ENCODE measurements at regions not wholly inside any gene's neighbourhood (a gene's known extent, or its start where the extent isn't known, plus 50 kb on each side); places are given as distances from the start of the nearest gene placed in this dataset.

DNA sequence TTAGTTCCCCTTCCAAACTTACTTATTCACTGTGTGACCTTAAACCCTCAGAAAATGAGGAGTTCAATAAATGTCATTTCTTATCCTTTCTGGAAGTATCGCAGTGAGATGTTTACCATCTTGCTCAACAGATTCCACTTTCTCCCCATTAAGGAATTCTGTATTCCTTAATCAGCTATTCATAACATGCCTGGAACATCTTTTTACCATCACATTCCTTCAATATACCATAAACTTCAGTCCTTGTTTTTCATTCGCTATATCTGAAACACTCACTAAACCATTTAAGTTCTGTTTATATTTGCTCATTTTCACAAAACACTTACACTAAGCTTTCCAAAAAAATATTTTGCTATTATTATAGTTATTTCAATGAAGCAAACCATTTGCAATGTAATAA is 1158.6 kb downstream of the CDH12 start:
- DNase-seq (ENCODE audit: low read depth in 2 of 2): no peak

DNA sequence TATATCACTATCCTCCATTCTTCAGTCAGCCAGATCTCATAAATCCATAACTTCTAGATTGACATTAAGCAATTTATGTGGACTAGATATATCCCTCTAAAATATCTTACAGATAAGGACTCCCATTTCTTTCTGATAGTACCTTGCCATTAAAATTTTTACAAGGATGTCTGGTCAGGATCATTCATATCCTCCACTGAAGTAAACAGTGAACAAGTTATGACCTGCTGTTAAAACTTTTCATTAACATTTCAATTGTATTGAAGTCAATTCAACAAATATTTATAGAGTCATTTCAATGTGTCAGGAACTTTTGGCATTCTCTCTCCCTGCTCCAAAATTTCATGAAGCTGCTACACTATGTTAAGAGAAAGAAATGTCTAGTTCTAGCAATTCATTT is 1159.6 kb downstream of the CDH12 start:
- no peak for DNase-seq (ENCODE audit: low read depth in 2 of 2)

DNA sequence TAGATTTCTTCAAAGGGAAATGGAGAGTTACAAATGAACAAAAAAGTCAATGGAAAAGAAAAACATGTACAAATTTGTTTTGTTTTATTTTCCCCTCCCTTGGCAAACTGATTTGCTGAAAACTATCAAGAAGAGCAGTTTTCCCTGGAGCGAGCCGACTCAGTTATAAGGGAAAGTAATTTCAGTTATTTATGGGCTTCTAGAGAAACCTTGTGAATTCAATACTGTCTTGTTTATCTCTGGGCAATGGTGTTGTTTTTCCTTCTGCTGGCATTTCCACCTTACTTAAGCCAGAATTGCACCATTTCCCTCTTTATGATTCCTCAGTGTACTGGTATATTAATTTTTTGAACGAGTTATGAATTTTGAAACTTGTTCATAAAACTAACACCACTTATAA is 1163.6 kb downstream of the CDH12 start:
- no peak for DNase-seq (ENCODE audit: low read depth in 2 of 2)

DNA sequence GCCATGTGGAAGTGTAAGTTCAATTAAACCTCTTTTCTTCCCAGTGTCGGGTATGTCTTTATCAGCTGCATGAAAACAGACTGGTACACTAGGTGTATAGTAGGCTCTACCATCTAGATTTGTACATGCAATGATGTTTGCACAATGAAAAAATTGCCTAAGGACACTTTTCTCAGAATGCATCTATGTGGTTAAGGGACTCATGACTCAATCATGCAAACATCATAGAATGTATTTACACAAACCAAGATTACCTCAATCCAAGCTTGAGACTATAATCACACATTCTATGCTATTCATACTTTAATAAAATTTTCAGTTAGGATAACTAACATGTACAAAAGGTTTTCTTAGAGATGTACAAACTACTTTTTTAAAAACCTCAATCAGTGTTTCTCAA is 1164.5 kb downstream of the CDH12 start:
- DNase-seq (ENCODE audit: low read depth in 2 of 2): peak; percentile 21 to 32

DNA sequence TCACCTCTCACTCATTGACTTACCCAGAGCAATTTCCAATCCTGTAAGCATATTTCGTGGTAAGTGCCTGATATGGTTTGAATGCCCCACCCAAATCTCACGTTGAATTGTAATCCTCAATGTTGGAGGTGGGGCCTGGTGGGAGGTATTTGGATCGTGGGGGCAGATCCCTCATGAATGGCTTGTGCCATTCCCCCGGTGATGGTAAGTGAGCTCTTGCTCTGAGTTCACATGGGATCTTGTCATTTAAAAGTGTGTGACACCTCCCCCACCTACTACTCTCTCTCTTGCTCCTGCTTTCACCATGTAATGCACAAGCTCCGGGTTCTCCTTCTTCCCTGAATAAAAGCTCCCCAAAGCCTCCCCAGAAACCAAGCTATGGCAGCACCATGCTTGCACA is 1165.5 kb downstream of the CDH12 start:
- DNase-seq (ENCODE audit: low read depth in 2 of 2): no peak

DNA sequence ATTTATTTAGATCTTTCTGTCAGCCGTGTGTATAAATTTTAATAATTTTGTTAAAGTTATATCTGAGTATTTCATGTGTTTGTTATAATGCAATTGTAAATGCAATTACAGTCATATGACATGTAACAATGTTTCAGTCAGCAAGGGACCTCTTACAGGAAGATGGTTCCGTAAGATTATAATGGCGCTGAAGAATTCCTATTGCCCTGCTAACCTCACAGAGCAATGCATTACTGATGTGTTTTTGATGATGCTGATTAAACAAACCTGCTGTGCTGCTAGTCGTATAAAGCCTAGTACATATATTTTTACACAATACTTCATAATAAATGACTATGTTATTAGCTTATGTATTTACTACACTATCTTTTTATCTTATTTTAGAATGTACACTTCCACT is 1166.4 kb downstream of the CDH12 start:
- DNase-seq (ENCODE audit: low read depth in 2 of 2): no peak

DNA sequence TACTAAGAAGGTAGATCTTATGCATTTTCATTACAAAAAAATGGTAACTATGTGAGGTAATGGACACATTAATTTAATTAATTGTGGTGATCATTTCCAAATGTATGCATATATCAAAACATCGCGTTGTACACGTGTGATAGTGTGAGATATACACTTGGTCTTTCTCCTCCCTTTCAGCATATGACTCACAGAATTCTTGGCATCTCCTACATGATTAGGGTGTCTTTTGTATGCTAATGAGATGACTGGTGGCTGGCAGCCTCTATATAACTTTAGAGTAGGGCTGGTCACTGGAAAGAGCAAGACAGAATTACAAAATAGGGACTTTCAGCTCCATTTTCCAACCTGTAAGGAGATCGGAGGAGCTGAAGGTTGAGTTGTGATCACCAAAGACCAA is 1167.6 kb downstream of the CDH12 start:
- DNase-seq (ENCODE audit: low read depth in 2 of 2): peak in 1 of 2 experiments; percentile 9

DNA sequence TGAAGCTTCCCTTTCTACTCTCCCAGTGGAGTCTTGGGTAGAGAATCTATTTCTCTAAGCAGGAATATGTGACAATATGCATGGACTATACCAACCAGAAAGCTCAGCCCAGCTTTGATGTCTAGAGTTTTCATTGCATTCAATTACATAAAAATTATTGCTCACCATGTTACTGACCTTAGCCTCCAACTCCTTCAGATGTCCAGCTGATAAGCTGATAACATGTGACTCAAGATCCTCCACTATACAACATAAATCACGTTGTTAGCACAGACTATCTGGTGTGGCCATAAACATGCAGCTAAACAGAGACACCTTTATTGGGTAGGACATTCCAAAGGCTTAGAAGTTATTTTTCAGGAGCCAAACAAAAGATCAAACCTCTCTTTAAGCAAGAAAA is 1168.2 kb downstream of the CDH12 start:
- no peak for DNase-seq (ENCODE audit: low read depth in 2 of 2)

DNA sequence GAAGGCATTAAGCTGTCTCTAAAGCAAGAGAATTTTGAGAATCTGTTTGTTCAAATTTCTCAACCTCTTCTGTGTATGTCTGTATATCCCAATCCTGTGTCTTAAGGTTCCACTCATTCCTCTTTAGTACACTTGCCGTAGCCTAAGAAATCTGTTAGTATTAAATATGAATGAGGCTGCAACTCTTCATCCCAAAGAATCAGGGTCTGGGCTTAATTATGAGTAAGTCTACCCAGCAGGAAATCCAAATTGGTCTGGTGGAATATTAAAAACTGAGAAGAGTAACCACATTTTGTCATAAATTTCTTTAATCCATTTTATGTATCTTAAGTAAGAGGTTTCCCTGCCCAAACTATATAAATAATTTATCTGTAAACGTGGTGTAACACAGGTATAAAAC is 1171.2 kb downstream of the CDH12 start:
- DNase-seq (ENCODE audit: low read depth in 2 of 2): peak; percentile 40 to 55

DNA sequence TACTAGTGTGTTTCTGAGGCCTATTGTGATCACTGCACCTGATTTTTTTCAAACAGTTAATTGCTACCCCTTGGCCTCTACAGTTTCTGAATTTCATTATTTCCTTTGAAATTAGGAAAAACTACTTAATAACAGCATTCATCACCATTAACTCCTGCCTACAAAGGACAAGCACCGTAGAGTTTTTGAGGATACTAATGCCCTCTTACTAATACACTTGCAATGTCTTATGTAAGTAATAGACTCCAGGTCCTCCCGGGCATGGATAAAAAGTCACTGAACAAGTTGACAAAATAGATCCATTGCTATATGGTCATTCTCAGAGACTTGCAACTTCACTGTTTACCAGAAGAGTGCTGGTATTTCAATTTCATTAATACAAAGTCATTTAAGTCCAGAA is 1172.5 kb downstream of the CDH12 start:
- DNase-seq (ENCODE audit: low read depth in 2 of 2): no peak

DNA sequence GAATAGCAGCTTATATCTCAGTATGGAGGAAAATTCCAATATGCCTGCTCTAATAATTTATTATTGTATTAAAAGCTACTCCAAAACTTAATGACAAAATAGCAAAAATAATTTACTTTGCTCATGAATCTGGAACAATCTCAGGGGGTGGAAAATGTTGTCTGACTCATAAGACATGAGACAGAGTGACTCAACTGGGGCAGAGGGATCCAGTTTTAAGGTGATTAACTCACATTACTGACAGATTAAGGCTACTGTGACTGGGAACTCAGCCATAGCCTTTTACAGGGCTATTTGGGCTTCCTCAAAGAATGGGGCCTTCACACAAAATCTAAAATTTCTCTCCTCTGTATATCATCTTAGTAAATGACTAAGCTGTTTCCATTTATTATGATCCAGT is 1172.9 kb downstream of the CDH12 start:
- peak; percentile 83 to 85 for DNase-seq (ENCODE audit: low read depth in 2 of 2)

DNA sequence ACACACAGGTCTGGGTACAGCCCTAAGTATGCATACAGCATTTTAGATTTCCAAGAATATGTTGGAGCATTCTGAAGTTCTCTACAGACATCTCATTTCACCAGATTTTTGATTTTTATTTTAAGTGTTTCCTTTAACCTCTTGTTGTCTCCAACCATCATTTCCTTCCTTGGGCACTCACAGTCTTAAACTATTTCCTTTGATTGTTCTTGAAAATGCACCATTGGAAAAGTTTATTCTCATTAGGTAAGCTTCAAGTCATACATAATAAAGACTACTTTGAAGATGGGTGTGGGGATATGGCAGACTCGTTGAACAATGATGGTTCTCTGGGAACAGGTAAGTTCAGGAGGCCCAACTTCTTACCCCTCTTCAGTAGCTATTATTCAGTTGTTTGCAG is 1174.6 kb downstream of the CDH12 start:
- no peak for DNase-seq (ENCODE audit: low read depth in 2 of 2)

DNA sequence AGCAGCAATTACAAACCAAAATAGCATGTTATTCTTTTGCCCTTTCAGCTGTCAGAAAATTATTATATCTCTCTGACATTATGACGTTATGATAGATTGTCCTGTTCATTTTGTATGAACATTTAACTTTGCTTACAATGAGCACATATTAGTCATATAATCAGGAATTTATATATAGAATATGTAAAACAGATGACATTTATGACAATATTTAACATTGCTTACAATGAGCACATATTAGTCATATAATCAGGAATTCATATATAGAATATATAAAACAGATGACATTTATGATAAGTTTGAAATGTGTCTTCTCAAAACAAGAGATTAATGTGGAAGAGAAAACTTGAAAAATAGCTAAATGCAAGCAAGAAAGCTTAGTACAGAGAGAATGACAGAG is 1180.2 kb downstream of the CDH12 start:
- no peak for DNase-seq (ENCODE audit: low read depth in 2 of 2)

DNA sequence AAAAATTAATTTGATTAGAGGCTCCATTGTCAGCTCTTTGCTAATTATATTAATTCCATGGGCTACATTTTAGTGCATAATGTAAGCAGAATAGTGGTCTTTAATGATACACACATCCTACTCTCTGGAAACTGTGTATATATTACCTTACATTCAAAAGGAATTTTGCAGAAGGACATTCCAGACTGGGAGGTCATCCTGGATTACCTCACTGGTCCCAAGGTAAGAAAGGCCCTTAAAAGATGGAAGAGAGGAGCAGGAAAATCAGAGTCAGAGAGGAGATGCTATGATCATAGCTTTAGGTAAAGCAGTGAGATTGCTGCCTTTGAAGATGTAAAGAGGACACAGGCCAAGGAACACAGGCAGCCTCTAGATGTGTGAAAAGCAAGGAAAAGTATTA is 1180.8 kb downstream of the CDH12 start:
- no peak for DNase-seq (ENCODE audit: low read depth in 2 of 2)

DNA sequence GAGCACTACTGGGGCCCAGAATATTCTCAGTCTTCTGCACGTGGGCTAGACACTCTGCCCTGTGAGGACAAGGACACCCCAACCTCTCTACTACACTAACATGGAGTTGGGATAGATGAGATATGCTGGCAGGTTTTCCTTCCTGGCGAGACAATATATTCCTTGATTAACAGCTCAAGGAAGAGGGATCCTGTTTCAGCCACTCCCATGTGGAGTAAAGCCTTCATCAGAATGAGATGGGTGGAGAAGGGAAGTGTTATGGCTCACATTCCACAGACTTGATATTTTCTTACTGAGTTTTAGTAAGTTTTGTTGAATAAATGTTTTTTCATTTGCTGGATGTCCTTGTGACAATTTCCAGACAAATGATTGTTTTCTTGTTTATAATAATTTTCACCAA is 1187.6 kb downstream of the CDH12 start:
- no peak for DNase-seq (ENCODE audit: low read depth in 2 of 2)

DNA sequence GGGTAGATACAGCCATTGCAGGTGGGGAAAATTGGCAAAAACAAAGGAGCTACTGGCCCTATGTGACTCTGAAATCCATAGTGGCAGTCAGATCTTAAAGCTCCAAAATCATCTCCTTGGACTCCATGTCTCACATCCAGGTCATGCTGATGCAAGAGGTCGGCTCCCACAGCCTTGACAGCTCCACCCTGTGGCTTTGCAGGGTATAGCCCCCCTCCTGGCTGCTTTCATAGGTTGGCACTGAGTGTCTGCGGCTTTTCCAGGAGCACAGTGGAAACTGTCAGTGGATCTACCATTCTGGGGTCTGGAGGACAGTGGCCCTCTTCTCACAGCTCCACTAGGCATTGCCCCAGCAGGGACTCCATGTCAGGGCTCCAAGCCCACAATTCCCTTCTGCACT is 1190.1 kb downstream of the CDH12 start:
- DNase-seq (ENCODE audit: low read depth in 2 of 2): no peak

DNA sequence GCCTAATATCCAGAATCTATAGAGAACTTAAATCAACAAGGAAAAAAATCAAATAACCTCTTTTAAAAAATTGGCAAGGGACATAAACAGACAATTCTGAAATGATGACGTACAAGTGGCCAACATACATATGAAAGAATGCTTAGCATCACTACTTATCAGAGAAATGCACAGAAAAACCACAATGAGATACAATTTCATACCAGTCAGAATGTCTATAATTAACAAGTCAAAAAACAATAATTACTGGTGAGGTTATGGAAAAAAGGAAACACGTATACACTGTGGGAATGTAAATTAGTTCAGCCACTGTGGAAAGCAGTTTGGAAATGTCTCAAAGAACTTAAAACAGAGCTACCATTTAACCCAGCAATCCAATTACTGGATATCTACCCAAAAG is 1192.0 kb downstream of the CDH12 start:
- DNase-seq (ENCODE audit: low read depth in 2 of 2): no peak

DNA sequence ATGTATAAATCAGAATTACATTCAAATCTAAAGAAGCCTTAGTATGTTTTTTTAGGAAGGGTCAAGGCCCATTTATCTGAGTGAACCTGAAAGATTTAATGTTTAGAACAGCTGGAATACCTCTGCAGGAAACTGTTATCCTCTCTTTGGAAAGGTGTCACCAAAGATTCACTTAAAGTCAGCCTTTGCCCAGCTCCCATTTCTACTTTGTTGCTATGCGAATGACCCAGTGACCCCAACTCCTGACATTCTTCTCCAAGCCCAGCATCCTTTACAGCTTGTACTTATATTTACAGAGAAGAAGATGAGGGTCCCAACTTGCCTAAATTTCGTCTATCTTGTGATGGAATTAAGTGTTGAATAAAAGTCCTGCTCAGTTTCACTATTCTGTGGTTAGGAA is 1198.6 kb downstream of the CDH12 start:
- DNase-seq (ENCODE audit: low read depth in 2 of 2): no peak

DNA sequence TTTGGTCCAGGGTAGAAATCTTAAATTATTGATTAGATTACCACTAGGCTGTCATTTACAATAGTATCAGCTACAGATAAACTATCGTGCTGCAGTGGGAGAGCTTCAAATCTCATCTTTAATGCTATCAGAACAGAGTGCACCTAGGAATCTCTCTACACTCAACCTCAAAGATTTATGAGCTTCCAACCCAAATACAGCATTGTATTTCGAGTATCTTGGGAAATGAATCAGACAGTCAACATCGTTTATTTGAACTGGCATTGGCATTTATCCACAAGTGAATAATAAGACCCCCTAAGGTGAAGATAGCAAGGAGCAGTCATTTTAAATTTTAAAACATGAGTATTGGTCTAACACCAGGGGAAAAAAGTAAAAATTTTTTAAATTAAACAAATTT is 1203.2 kb downstream of the CDH12 start:
- no peak for DNase-seq (ENCODE audit: low read depth in 2 of 2)

DNA sequence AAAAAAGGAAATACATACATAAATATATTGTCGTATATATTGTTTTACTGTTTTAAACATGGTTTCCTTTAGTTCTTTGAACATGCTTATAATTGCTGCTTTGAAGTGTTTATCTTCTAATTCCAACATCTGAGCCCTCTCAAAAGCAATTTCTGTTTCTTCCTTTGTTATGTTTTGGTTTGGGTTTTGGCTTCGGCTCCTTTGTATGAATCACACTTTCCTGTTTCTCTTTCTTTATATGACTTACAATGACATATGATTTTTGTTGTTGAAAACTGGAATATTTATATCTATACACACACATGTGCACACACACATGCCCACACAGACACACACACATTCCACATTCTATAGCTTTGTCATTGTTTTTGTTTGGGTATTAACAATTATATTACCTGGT is 1206.7 kb downstream of the CDH12 start:
- DNase-seq (ENCODE audit: low read depth in 2 of 2): peak in 1 of 2 experiments; percentile 0

DNA sequence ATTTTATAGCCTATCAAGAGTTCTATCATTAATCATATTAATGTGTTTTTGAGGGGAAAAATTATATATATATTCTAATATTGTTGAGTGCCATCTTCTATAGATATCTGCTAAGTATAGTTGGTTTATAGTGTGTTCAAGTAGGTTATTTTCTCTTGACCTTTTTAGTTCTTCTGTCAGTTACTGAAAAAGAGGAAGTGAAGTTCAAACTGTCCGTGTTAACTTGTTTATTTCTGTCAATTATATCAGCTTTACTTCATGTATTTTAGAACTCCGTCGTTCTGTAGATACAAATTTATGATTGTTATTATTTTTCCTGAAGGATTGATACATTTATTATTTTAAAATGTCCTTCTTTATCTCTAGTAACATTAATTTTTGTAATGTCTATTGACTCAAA is 1209.1 kb downstream of the CDH12 start:
- DNase-seq (ENCODE audit: low read depth in 2 of 2): no peak

DNA sequence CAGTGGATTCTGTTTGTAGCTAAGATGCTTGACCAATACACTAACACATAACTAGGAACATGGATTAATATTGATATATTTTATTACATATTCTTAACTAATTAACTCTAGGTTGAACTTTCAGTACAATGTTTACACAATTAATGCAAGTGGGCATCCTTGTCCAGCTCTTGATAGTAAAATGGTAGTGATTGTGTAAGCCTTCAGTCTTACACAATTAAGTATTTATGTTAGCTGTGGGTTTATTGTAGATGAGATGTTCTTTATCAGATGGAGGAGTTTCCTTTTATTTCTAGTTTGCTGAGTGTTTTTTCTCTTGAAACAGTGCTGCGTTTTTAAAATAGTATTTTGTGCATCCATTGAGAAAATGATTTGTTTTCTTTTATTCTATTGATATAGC is 1210.8 kb downstream of the CDH12 start:
- no peak for DNase-seq (ENCODE audit: low read depth in 2 of 2)

DNA sequence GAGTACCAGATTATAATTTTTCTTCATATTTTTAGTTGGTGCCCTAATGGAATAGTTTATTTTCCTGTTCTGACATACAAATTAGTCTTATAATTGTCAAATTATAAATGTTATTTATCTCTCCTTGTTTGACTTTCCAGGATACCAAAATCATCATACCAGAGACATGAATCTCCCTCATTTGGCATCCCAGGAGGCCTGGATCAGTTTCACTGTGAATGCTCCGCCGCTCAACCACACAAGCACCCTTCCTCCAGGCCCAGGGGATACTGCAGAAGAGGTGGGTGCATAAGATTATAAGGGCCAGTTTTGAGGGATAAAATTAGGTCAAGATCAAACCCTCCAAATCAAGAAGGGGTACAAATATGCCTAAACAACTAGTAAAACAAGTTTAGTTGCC is 1229.3 kb downstream of the CDH12 start:
- no peak for DNase-seq (ENCODE audit: low read depth in 2 of 2)

DNA sequence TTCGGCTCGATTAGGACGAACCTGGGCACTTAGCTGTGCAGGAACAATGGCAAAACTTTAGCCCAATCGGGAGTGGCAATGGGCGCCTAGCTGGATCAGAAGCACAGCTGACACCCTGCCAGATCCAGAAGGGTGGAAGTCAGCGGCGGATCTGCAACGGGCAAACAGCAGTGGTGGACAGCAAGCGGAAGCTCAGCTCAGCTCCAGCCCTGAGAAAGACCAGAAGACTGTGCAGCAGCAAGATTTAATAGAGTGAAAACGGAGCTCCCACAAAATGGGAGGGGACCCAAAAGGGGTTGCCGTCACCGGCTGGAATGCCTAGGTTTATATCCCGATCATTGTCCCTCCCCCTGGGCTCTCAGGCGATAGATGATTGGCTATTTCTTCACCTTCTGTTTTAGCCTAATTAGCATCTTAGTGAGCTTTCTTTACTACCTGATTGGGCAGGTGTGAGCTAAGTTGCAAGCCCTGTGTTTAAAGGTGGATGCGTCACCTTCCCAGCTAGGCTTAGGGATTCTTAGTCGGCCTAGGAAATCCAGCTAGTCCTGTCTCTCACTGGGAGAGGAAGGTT is 1237.9 kb downstream of the CDH12 start:
- DNase-seq (ENCODE audit: low read depth in 2 of 2): no peak

Measured in fibroblast of skin of left quadriceps (primary cell).